ENCODE measurements at regions not wholly inside any gene's neighbourhood (a gene's known extent, or its start where the extent isn't known, plus 50 kb on each side); places are given as distances from the start of the nearest gene placed in this dataset.

DNA sequence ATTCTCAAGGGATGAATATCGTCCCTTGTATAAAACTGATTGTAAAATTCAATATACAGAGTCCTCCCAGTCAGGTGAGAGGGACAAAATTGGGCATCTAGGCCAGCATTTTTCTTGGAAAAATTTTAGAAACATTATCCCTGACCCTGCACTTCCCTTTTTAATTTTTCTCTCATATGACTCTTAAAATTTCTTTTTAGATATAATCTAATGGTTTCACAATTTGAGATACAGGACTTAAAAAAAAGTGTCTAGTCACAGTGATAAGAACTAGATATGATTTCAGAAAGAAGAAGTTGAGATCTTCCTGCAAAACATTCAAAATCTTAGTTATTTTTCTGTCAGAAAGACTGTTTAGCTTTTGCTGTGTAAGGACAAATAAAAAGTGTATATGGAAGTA lies 270.8 kb upstream of the PPFIA2 start:
- no peak for DNase-seq

DNA sequence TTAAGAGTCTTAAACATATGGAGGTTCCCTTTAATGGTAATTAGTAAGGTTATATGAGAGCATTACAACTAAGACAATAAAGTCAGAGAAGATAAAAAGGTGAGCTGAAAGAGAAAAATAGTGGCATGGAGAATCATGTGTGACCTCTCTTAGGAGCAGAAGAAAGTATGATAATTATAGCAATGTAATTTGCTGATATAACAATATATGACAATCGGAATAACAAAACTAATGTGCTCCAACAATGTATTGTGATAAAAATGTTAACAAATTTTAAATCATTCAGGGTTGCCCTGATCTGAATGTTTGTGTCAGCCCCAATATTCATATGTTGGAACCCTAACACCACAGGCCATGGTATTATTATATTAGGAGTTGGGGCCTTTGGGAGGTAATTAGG lies 269.6 kb upstream of the PPFIA2 start:
- DNase-seq: no peak

DNA sequence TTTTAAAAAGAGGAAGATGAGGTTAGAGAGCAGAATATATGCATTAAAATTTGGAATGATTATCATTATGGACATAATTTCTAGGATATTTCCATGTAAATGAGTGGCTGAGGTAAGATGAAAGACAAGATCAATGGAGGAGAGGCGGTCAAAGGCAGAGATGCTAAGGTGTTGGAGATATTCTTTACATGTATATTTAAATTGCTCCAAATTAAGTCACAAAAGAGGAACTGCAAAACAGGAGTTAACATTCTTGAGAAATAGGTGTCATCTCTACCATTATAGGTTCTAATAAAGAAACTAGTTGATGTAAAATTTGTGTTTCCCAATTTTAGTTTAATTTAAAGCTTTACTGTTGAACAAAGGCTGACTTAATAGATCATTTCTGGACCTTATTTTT lies 268.5 kb upstream of the PPFIA2 start:
- no peak for DNase-seq

DNA sequence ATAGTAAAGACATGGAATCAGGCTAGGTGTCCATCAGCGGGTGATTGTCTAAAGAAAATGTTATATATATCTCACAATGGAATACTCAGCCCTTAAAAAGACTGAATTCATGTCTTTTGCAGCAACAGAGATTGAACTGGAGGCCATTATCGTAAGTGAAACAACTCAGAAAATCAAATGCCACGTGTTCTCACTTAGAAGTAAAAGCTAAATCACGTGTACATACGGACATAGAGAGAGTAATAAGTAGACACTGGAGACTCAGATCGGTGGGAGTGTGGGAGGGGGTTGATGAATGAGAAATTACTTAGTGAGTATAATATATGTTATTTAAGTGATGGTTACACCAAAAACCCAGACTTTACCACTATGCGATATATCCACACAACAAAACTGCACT lies 266.3 kb upstream of the PPFIA2 start:
- DNase-seq: no peak

DNA sequence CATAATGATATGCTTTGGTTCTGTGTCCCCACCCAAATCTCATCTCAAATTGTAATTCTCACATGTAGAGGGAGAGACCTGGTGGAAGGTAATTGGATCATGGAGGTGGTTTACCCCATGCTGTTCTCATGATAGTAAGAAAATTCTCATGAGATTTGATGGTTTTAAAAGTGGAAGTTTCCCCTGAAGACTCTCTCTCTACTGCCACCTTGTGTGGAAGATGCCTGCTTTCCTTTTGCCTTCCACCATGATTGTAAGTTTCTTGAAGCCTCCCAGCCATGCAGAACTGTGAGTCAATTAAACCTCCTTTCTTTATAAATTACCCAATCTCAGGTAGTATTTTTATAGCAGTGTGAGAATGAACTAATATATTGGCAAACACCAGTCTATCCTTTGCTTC lies 260.4 kb upstream of the PPFIA2 start:
- no peak for DNase-seq

DNA sequence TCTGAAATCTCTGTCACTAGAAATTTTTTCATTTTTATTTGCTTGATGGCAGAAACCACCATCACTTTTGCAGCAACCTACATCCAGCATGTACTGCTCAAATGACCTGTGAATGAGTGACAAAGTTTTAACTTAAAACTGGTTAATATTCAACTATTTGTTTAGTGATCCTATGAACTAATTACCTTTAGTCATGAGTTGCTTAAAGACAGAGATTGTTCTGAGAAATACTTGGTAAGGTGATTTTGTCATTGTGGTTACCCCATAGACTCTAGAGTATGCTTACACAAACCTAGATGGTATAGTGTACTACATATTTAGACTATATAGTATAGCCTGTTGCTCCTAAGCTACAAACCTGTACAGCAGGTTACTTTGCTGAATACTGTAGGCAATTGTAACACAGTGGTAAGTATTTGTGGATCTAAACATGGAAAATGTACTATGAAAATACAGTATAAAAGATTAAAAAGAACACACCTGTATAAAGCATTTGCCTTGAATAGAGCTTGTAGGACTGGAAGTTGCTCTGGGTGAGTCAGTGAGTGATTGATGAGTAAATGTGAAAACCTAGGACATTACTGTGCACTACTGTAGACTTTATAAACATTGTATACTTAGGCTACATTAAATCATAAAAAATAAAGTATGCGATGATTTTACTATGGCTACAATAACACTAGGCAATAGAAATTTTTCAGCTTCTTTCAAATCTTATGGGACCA lies 256.6 kb upstream of the PPFIA2 start:
- DNase-seq: no peak

DNA sequence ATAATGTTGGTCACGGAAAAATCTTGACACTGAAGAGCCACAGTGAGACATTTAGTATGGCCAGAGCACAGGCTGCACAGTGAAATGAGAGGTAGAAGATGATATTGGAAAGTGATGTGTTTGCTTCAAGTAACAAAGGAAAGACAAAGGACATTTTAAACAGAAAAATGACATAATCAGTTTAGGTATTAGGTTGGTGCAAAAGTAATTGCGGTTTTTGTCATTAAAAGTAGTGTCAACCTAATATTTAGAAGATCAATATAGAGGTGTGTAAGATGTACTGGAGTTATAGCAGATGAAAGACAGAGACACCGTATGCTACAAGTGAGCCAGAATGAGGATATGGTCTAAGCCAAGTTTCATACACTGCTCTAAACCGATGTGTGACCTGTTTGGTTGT lies 253.0 kb upstream of the PPFIA2 start:
- DNase-seq: no peak

DNA sequence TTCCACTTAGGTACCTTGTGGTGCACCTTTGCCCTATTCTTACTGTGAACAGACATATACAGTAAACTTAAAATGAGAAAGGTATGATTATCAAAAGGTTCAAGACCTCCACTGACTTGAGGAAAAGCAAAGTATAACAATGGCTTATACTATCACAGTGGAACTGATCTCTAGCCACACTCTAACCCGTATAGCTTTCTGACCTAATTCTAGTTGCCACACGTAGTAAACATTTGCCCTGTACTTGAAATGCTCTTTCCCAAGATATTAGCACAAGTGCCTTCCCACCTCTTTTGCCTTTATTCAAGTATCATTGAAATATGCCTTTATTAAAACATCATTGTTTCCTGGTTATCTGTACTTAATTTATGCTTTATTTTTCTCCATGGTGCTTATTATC lies 250.4 kb upstream of the PPFIA2 start:
- DNase-seq: no peak

DNA sequence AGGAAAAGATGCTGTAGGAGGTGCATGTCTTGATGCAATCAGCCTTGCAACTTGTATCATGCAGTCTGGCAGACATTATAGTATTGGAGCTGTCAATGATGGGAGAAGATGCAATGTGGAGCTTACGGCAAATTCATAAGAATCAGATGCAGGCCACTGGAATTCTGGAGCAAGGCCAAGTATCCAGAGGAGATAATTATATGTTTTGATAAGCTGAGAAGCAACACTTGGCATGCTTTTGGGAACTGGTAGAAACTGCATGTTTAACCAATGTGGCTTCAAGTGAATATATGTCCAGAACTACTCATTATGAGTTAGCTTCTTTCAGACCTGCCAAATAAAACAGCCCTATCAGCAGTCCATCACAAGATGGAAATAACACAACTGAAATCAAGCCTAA lies 249.1 kb upstream of the PPFIA2 start:
- DNase-seq: no peak

DNA sequence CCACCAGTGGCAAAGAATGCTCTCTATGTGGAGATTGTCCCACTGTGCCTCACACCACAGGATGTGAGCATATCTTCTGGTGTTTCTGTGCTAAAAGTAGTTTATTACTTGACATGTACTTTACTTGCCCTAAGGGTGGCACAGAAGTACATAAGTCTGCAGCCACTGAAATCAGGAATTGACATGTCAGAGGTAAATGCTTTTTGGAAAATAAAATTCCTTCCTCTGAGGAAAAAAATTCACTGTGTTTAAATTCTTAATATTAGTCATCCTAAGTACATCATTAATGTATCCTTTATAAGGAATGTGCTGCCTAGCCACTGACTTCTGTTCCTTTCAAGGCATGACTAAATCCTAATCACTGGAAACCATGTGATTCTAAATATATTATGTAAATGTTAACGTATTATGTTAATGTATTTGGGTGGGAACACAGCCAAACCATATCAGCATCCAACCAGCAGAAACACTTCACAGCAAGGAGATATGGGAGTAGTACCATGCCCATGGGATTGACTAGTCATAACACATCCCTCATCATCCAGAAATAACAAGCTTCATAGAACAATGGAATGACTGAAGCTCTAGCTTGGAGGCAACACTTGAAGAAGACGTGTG lies 239.7 kb upstream of the PPFIA2 start:
- DNase-seq: no peak

DNA sequence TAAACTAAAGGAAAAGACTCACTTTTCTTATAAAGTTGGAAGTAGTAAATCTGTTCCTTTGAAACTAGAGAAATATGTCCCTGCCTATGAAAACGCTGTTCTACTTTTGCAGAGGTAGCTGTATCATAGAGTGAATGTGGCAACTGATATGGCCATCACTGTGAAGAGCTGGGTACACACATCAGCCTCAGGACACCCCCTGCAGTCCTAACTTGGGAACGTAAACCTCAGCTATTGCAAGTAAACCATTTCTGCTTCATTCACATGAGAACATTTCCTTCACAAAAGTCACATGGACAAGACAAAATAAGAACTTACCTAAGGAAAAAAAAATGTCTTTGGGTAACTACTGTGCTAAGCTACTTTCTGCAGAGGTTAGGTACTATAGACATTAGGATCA lies 233.3 kb upstream of the PPFIA2 start:
- no peak for DNase-seq

DNA sequence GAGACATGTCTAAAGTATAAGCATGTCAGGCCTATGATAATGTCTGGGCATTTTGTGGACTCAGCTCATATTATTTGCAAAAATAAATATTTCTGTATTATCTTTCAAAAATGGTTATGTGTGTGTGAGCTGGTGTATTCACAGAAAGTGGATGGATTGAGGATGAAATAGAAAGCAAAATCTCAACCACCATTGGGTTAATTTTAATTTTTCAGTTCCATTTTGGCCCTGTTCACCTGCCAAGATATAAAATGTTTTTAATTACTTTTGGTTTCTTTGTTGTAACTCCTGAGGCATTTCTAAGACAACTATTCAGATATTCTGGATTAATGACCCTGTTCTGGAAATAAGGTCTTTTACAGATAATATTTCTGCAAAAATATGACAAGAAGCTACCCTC lies 232.7 kb upstream of the PPFIA2 start:
- DNase-seq: no peak

DNA sequence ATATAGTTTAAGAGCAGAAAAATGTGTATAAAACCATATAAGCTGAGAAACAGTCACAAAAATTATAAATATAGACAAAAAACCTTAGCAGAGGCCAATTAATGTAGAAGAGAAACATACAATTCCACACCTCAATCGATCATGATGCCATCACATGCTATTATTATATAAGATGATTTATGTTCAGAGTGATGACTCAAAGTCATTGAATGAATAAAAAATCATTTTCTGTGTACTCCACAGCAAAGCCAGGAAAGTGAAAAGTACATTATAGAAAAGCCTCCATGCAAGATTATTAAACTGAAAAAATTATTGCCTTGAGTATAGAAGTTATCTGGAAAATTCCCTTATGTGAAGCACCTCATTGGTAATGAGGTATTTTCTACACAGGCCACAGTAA lies 229.2 kb upstream of the PPFIA2 start:
- DNase-seq: no peak

DNA sequence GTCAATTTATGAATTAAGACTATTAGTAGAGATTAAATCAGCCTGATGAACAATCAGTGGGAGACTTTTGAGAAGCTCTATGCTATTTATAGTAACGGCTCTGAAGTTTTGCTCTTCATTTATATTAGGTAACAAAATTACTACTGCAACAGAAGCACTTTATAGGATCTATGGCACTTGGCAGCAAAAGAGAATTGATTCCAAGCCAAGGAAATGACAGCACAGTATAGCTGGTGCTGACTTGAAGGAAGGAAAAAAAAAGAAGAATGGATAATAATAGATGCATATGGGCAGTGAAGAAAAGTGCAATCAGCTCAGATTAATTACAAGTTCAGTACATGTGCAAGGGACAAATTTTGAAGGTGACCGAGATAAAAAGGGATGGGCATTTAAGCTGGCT lies 228.2 kb upstream of the PPFIA2 start:
- no peak for DNase-seq

DNA sequence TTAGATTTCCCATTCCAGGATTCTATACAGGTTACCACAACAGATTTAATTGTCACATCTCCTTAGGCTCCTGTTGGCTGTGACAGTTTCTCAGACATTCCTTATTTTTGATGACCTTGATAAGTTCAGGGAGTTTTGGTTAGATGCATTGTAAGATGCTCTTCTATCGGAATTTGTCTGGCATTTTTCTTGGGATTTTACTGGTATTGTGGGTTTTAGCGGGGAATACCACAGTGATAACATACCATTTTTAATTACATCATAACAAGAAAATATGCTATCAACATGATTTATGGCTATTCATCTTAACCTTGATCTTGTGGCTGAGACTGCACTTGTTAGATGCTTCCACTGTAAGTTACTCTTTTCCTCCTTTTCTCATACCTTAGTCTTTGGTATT lies 217.5 kb upstream of the PPFIA2 start:
- DNase-seq: no peak

DNA sequence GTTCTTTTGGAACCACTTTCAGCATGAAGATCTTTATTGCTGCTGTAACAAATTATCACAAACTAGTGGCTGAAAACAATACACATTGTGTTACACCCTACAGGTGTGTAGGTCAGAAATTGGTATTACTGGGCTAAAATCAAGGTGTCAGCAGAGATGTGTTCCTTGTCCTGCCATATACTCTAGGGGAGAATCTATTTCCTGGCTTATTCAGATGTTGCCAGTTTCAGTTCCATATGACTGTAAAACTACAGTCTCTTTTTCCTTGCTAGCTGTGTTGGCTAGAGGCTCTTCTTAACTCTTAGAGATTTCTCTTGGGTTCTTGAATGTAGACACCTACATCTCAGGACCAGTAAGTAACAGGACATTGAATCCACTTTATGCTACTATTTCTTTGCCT lies 215.6 kb upstream of the PPFIA2 start:
- DNase-seq: no peak

DNA sequence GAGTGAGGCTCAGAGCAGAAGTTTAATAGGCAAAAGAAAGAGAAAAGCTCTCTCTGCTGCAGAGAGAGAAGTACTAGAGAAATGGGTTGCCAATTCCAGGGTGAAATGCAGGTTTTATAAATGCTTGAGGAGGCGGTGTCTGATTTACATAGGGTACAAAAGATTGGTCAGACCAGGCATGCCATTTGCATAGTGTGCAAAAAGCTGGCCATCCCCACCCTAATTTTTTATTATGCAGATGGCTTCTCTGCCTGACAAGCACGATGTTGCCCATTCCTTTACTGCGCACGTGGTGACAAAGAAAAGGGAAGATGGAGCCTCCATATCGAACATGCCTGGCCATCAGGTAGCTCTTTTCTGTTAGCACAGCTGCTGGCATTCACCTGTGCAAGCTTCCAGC lies 209.3 kb upstream of the PPFIA2 start:
- no peak for DNase-seq

DNA sequence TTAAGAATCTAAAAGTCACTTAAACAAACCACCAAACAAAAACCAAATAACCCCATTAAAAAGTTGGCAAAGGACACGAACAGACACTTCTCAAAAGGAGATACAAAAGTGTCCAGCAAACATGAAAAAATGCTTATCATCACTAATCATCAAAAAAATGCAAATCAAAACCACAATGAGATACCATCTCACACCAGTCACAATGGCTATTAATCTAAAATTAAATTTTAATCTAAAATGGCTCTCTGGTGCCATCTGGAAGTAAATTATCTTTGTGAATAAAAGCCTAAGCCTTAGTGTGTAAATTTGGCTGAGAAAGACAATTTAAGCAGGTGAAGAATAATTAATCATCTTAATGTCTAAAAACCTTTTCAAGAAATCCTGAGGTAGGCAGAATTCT lies 204.5 kb upstream of the PPFIA2 start:
- DNase-seq: no peak

DNA sequence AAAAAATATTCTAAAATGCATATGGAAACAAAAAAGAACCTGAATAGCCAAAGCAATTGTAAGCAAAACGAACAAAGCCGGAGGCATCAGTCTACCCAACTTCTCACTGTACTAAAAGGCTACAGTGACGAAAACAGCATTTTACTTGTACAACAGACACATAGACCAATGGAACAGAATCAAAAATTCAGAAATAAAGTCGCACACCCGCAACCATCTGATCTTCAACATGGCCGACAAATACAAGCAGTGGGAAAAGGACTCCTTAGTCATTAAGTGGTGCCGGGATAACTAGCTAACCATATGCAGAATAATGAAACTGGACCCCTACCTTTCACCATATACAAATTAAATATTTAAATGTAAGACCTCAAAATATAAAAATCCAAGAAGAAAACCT lies 203.9 kb upstream of the PPFIA2 start:
- DNase-seq: no peak

DNA sequence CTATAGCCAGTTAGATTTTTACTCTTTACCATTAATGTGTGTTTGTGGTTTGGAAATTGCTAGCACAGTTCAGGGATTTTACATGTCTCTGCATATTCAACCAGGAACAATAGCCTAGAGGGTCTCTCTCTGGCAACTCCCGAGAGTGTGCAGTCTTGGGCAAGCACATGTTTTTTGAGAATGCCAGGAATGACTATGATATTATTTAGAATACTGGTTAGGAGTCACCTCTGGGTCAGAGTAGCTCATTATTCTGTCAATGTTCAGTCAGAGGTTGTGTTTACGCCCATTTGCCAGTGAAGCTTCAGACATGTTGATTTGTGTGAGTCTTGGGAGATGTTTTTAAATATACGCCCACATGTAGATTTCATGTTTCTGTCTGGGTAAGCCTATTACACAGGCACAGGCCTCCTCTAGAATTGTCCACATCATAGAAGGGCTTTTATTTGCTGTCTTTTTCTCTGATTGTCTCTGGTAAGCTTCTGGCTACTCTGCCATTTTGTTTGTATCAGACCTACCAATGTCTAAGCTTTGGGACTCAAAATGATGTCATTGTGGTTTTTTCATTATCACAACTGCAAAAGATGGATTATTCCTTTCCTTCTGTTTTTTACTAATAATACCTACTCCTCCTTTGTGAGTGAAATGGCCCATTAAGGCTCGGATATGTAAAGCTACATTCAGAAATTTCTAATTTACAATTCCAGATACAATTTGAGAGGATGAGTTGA lies 203.1 kb upstream of the PPFIA2 start:
- no peak for DNase-seq

DNA sequence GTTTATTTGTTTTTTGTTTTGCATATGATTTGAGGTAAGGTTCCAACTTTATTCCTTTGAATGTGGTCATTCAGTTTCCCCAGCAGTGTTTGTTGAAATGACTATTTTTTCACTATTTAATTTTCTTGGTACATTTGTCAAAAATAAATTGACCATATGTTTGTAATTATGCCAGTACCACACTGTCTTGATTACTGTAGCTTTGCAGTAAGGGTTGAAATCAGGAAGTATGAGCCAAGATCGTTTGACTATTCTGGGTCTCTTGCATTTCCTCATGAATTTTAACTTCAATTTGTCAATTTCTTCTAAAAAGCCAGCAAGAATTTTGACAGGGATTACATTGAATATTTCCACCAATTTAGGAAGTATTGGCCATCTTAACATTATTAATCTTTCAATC lies 199.3 kb upstream of the PPFIA2 start:
- DNase-seq: no peak

DNA sequence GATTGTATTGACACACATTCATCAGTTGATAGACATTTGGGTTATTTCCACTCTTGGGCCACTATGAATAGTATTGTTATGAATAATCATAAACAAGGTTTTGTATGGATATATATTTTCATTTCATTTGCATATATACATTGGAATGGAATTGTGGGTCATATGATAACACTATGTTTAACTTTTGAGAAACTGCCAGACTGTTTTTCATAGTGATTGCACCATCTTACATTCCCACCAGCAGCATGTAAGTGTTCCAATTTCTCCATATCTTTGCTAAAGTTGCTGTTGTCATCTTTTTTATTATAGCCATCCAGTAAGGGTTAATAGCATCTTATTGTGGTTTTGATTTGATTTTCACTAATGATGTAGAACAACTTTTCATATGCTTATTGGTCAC lies 198.5 kb upstream of the PPFIA2 start:
- DNase-seq: no peak

DNA sequence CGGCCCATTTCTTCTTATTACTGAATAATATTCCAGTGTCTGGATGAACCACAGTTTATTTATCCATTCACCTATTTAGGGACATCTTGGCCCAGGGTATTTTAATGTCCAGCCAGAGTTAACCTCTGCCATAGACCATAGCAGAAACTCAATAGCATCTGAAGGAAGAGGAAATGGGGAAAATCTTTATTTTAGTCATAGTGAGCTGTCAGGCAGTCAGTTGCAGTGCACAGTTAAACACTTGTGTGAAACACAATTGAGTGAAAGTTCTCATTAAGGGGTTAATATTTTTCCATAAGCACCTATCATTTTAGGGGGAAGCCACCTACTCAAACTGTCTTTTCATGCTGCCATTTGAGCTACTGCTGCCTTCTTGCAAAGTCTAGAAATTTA lies 197.3 kb upstream of the PPFIA2 start:
- DNase-seq: no peak

DNA sequence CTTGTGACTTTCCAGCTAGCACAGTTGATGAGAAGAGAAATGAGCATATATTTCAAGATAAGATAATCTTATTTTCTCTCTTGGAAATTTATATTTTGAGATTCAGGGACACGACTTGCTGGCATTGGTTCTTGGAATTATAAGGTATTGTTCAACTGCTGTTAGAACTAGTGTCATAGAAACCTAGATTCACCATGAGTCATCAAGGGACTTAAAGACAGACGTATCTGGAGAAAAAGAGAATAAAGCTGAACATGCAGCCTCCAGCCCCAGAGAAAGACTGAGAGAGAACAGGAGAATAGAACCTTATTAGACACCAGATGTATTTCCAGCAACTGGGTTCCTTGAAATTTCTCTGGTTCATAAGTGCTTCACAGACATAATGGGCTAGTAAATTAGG lies 194.4 kb upstream of the PPFIA2 start:
- no peak for DNase-seq

DNA sequence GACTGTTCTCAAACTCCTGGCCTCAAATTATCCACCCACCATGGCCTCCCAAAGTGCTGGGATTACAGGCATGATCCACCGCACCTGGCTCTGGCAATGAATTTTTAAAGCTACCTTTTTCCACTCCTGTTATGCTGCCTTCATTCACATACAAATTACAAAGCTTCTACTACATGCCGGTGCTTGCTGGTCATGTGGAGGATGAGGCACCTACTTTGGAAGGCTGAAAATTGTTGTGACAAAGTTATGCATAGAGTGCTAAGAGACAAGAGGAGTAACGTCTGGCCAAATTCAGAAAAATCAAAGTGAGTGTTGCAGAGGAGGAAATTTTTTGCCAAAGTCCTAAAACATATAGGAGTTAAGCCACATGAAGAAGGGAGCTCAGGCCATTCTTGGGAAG lies 191.7 kb upstream of the PPFIA2 start:
- DNase-seq: no peak
